COLO668 (cell line): ENCODE measurements at regions not wholly inside any gene's neighbourhood (a gene's known extent, or its start where the extent isn't known, plus 50 kb on each side); places are given as distances from the start of the nearest gene placed in this dataset.
A peak's percentile ranks its signal among the peaks of the same experiment; 100 is the strongest.

Experiments
- DNase-seq: peaks from one replicate; lab custom pipeline; 2025; ENCODE audit not compliant: unreplicated experiment; lab: John Stamatoyannopoulos, UW

GRCh38 chr14:58836303-58836974, 198.7 kb downstream of the DACT1 start:
- no peak for DNase-seq

- DNase-seq, result no peak
Observed at GRCh38 chr14:58839233-58839632, 201.5 kb downstream of the DACT1 start.

GRCh38 chr14:58844544-58844943, 206.8 kb downstream of the DACT1 start:
- DNase-seq, result peak; percentile 55

GRCh38 chr14:58846682-58847465, 209.1 kb downstream of the DACT1 start:
- DNase-seq, result no peak

GRCh38 chr14:58848365-58848764, 210.6 kb downstream of the DACT1 start:
- no peak for DNase-seq

GRCh38 chr14:58849601-58850000, 211.8 kb downstream of the DACT1 start:
- DNase-seq, result no peak

GRCh38 chr14:58850011-58850410, 212.2 kb downstream of the DACT1 start:
- DNase-seq, result no peak

- DNase-seq, result no peak
Observed at GRCh38 chr14:58861586-58861985, 223.8 kb downstream of the DACT1 start.

GRCh38 chr14:58862416-58863160, 224.8 kb downstream of the DACT1 start:
- no peak for DNase-seq

GRCh38 chr14:58863661-58864345, 226.0 kb downstream of the DACT1 start:
- no peak for DNase-seq

GRCh38 chr14:58864751-58865513, 227.2 kb downstream of the DACT1 start:
- no peak for DNase-seq

- DNase-seq, result no peak
Observed at GRCh38 chr14:58865514-58866281, 227.9 kb downstream of the DACT1 start.

- no peak for DNase-seq
Observed at GRCh38 chr14:58866391-58866790, 228.6 kb downstream of the DACT1 start.

GRCh38 chr14:58870961-58871360, 233.2 kb downstream of the DACT1 start:
- DNase-seq, result no peak

GRCh38 chr14:58871573-58871972, 233.8 kb downstream of the DACT1 start:
- no peak for DNase-seq

- DNase-seq, result no peak
Observed at GRCh38 chr14:58872061-58872460, 234.3 kb downstream of the DACT1 start.

- no peak for DNase-seq
Observed at GRCh38 chr14:58873228-58873953, 235.6 kb downstream of the DACT1 start.

- DNase-seq, result no peak
Observed at GRCh38 chr14:58875613-58876012, 237.9 kb downstream of the DACT1 start.

- DNase-seq, result no peak
Observed at GRCh38 chr14:58876608-58877007, 238.8 kb downstream of the DACT1 start.
